NCI-H1048 (cell line): ENCODE measurements at regions not wholly inside any gene's neighbourhood (a gene's known extent, or its start where the extent isn't known, plus 50 kb on each side); places are given as distances from the start of the nearest gene placed in this dataset.

Experiments
- DNase-seq: peaks from one replicate; lab custom pipeline; 2025; lab: John Stamatoyannopoulos, UW

GRCh38 chr18:61727241-61728193 is 165.3 kb downstream of the RNF152 start:
- DNase-seq, result no peak

GRCh38 chr18:61724532-61724931 is 168.3 kb downstream of the RNF152 start:
- no peak for DNase-seq

- DNase-seq, result no peak
Measured at GRCh38 chr18:61722247-61722646, 170.6 kb downstream of the RNF152 start.

- DNase-seq, result no peak
Measured at GRCh38 chr18:61720496-61720895, 172.3 kb downstream of the RNF152 start.

GRCh38 chr18:61719671-61720070 is 173.1 kb downstream of the RNF152 start:
- no peak for DNase-seq

- DNase-seq, result no peak
Measured at GRCh38 chr18:61718944-61719343, 173.9 kb downstream of the RNF152 start.

- DNase-seq, result no peak
Measured at GRCh38 chr18:61714421-61714820, 178.4 kb downstream of the RNF152 start.

- no peak for DNase-seq
Measured at GRCh38 chr18:61713502-61713901, 179.3 kb downstream of the RNF152 start.

- no peak for DNase-seq
Measured at GRCh38 chr18:61710082-61710620, 182.7 kb downstream of the RNF152 start.

- DNase-seq, result no peak
Measured at GRCh38 chr18:61706276-61706915, 186.4 kb downstream of the RNF152 start.

GRCh38 chr18:61703508-61703907 is 189.3 kb downstream of the RNF152 start:
- no peak for DNase-seq

GRCh38 chr18:61702007-61702406 is 190.8 kb downstream of the RNF152 start:
- no peak for DNase-seq

GRCh38 chr18:61699397-61700110 is 193.3 kb downstream of the RNF152 start:
- DNase-seq, result no peak

GRCh38 chr18:61697306-61697909 is 195.4 kb downstream of the RNF152 start:
- no peak for DNase-seq

GRCh38 chr18:61694236-61694635 is 198.6 kb downstream of the RNF152 start:
- DNase-seq, result no peak

- no peak for DNase-seq
Measured at GRCh38 chr18:61690418-61691138, 202.2 kb downstream of the RNF152 start.

- DNase-seq, result no peak
Measured at GRCh38 chr18:61687317-61687716, 205.5 kb downstream of the RNF152 start.

GRCh38 chr18:61683856-61684255 is 209.0 kb downstream of the RNF152 start:
- DNase-seq, result no peak

- DNase-seq, result no peak
Measured at GRCh38 chr18:61681065-61681464, 211.7 kb downstream of the RNF152 start.

GRCh38 chr18:61679836-61680235 is 213.0 kb downstream of the RNF152 start:
- DNase-seq, result no peak

GRCh38 chr18:61677435-61677970 is 215.3 kb downstream of the RNF152 start:
- no peak for DNase-seq
